Retinal pigment epithelial cell (primary cell): ENCODE measurements at regions not wholly inside any gene's neighbourhood (a gene's known extent, or its start where the extent isn't known, plus 50 kb on each side); places are given as distances from the start of the nearest gene placed in this dataset.

Experiments
- DNase-seq: peaks from one replicate; pipeline ENCODE4 v3.0.0-alpha.2; 2010; ENCODE audit warnings: low read depth
- H3K4me3 ChIP-seq: 2 replicates; pipeline ENCODE4 v1.5.1; 2011; ENCODE audit warnings: mild to moderate bottlenecking, low read length, control low read depth, moderate library complexity
- CTCF ChIP-seq: conservative IDR thresholded peaks from 2 replicates; pipeline ENCODE4 v1.5.1; 2011; ENCODE audit warnings: low read depth, low read length, control low read depth, inconsistent platforms

GRCh38 chr5:110007101-110007500 is 317.4 kb downstream of the MAN2A1 start:
- H3K4me3 ChIP-seq: no peak overlapping the region
- DNase-seq: no peak
- no peak for TF ChIP-seq CTCF

- no peak overlapping the region for H3K4me3 ChIP-seq
- no peak for TF ChIP-seq CTCF
- no peak for DNase-seq
Observed at GRCh38 chr5:110008131-110008530, 318.4 kb downstream of the MAN2A1 start.

GRCh38 chr5:110012145-110012544 is 322.4 kb downstream of the MAN2A1 start:
- no peak for TF ChIP-seq CTCF
- DNase-seq: no peak
- H3K4me3 ChIP-seq: no peak overlapping the region

GRCh38 chr5:110013017-110013416 is 323.3 kb downstream of the MAN2A1 start:
- no peak for TF ChIP-seq CTCF
- no peak overlapping the region for H3K4me3 ChIP-seq
- no peak for DNase-seq

GRCh38 chr5:110017854-110018253 is 328.1 kb downstream of the MAN2A1 start:
- DNase-seq: no peak
- H3K4me3 ChIP-seq: no peak overlapping the region
- no peak for TF ChIP-seq CTCF

- DNase-seq: no peak
- no peak overlapping the region for H3K4me3 ChIP-seq
- TF ChIP-seq CTCF: no peak
Observed at GRCh38 chr5:110018509-110018908, 328.8 kb downstream of the MAN2A1 start.

- no peak for TF ChIP-seq CTCF
- no peak for DNase-seq
- no peak overlapping the region for H3K4me3 ChIP-seq
Observed at GRCh38 chr5:110019119-110019518, 329.4 kb downstream of the MAN2A1 start.
